Retina (tissue), 1 donor: ENCODE measurements at regions not wholly inside any gene's neighbourhood (a gene's known extent, or its start where the extent isn't known, plus 50 kb on each side); places are given as distances from the start of the nearest gene placed in this dataset.

Experiments used
- DNase-seq: peaks from one replicate; pipeline ENCODE4 v3.0.0-alpha.2; 2016

DNA sequence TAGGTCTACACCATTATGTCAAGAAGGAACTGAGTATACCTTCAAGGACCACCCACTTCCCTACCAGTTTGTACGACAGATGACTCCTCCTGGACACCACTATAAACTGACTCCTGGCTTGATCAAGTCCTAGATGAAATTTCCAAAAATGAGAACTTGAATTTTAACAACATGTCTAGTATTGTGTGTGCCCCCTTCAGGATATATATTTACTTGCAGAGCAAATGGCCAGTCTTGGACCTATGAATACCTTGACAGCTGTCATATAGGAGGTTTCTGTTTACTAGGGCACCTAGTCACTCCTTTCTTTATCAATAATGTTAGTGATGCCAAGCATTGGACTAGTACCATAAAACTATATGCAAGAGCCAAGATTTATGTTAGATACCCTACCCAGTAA lies 94.1 kb upstream of the TMEM26 start:
- DNase-seq: no peak

DNA sequence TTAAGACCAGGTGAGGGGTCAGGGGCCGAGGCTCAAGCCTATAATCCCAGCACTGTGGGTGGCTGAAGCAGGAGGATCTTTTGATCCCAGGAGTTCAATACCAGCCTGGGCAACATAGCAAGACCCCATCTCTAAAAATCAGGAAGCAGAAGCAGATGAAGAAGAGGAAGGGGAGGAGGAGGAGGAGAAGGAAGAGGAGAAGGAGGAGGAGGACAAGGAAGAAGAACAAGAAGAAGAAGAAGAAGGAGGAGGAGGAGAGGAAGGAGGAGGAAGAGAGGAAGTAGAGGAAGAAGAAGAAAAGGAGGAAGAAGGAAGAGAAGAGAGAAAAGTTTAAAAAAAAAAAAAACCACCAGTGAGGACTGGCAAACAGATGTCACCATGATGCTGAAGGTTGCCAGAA lies 92.0 kb upstream of the TMEM26 start:
- no peak for DNase-seq

DNA sequence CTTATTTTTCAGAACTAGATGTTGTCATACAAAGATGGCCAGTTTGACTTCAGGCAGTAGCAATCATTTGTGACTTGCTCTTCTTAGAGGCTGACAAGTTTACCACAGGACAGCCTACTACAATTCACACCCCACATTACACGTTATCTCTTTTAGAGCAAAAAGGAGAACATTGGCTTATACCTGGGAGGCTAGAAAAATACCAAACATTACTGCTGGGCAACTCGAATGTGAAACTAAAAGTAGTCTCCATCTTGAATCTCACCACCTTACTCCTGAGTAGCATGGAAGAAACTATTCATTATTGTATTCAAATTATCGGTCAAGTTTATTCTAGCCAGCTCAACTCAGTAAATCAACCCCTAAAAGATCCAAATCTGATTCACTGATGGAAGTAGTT lies 90.7 kb upstream of the TMEM26 start:
- DNase-seq: no peak

DNA sequence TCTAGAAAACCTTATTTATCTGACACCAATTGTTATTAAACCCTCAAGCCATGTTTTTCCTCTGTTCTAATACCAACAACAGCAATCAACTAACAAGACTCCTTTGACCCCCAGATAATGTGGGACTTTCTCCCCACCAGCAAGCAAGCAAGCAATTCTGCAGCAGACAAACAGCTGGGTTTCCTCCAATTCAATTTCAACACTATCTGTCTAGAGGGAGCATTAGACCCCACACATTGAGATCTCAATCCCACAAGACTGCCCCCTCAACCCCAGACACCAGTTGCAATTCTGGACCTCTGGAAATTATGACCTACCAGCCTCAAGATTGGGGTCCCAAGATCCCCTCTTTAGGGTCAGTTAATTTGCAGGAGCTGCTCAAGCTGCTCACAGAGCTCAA lies 89.4 kb upstream of the TMEM26 start:
- DNase-seq: no peak

DNA sequence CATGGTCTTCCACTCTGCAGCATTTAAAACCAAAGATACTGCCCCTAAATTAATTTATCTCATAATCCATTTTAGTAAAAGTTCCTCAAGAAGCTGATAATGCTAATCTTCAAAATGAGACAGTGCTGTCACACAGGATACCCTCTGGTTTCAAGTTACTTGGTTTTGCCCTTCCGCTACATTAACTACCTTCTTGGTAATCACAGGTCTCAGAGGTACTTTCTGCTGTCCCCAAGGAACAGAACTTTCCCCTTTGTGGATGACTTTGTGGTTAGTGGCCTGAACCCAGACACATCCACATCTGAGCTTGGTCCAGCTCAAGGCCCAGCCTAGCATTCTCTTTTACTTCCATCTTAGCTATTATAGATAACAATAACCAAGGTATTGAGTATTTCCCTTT lies 88.8 kb upstream of the TMEM26 start:
- DNase-seq: no peak

DNA sequence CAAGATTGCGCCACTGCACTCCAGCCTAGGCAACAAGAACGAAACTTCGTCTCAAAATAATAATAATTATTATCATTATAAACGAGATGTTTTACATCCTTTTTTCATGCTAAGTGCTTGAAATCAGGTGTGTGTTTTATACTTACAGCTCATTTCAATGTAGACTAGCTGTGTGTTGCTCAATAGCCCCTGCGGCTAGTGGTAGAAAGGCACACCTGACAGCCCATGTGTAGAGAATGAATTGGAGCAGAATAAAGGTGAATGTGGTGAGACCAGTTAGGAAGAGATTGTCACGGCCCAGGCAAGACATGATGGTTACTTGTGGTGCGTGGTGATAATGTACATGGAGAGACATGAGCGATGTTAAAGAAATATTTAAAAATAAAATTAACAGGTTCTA lies 86.7 kb upstream of the TMEM26 start:
- no peak for DNase-seq

DNA sequence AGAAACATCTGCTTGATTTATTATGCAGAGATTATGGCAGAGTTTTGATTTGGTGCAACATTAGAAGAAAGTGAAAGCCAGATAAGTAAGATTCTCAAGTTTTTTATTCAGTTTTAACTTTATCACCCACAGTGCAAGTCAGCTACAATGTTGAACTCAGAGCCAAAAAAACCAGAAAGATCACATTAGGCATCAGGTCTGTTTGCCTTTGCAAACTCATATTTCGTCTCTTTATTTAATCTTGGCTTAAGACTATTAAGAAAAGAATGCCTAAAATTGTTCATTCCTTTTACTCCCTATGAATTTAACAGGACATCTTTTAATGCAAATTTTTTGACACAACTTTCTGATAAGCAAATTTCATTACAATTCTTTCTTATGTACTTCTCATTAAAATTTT lies 76.0 kb upstream of the TMEM26 start:
- no peak for DNase-seq

DNA sequence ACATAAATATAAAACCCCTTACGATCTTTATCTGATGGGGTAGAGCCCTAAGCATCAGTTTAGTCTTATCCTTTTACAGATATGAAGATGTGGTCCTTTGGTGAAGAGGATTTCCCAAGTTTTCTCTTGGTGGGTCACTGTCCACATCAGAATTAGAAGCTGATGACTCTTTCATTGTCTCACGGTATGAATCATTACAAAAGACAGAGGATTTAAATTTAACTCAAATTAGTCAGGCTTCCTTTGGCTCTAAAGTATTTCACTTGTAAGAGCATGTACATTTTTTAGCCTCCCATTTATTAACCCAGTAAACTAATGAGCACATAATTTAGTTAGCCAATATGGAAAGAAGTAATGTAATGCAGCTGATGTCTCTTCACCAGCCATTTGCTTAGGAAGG lies 49.9 kb upstream of the TMEM26 start:
- no peak for DNase-seq
